ENCODE measurements at regions not wholly inside any gene's neighbourhood (a gene's known extent, or its start where the extent isn't known, plus 50 kb on each side); places are given as distances from the start of the nearest gene placed in this dataset.

GRCh38 chr6:95439741-95440140 lies 137.6 kb upstream of the MANEA start:
- TF ChIP-seq CTCF (IDR thresholded peaks at IDR 0.05): no peak
- intact Hi-C loops (cut with micrococcal nuclease): no loop called here
- POLR2A ChIA-PET: no interaction called here
- no peak for ATAC-seq
- no peaks in the 10 kb centered on the region for H3K36me3 Mint-ChIP-seq (ENCODE audit: low read depth)
- no peaks in the 10 kb centered on the region for H3K9me3 Mint-ChIP-seq
- H3K4me3 Mint-ChIP-seq: no peak overlapping the region
- no peak for DNase-seq
- CTCF ChIA-PET: no interaction called here
- no peaks in the 10 kb centered on the region for H3K27me3 Mint-ChIP-seq
- H3K4me1 Mint-ChIP-seq (ENCODE audit: low read depth): no peaks in the 10 kb centered on the region
- H3K27ac Mint-ChIP-seq: no peak overlapping the region

GRCh38 chr6:95448208-95448607 lies 129.1 kb upstream of the MANEA start:
- Mint-ChIP-seq H3K4me3 (no peak overlapping the region), H3K9me3 (peaks cover under 1% of the 10 kb centered on the region), H3K36me3 (ENCODE audit: low read depth) (no peaks in the 10 kb centered on the region), H3K27me3 (peaks cover 4% of the 10 kb centered on the region), H3K27ac (no peak overlapping the region), H3K4me1 (ENCODE audit: low read depth) (no peaks in the 10 kb centered on the region)
- DNase-seq (no peak), ATAC-seq (no peak)
- ChIA-PET CTCF (no interaction called here), POLR2A (no interaction called here)
- intact Hi-C loops (cut with micrococcal nuclease): no loop called here
- TF ChIP-seq CTCF (IDR thresholded peaks at IDR 0.05): no peak

GRCh38 chr6:95469511-95469910 lies 107.8 kb upstream of the MANEA start:
- Mint-ChIP-seq H3K9me3 (no peaks in the 10 kb centered on the region), H3K27ac (no peak overlapping the region), H3K36me3 (ENCODE audit: low read depth) (no peaks in the 10 kb centered on the region), H3K27me3 (peaks cover 7% of the 10 kb centered on the region), H3K4me3 (no peak overlapping the region), H3K4me1 (ENCODE audit: low read depth) (no peaks in the 10 kb centered on the region)
- intact Hi-C loops (cut with micrococcal nuclease): no loop called here
- ChIA-PET POLR2A (no interaction called here), CTCF (no interaction called here)
- no peak for TF ChIP-seq CTCF (IDR thresholded peaks at IDR 0.05)
- DNase-seq (no peak), ATAC-seq (no peak)

GRCh38 chr6:95478941-95479340 lies 98.4 kb upstream of the MANEA start:
- H3K27me3 Mint-ChIP-seq: peaks cover 2% of the 10 kb centered on the region
- no peak for DNase-seq
- no peak for ATAC-seq
- H3K4me3 Mint-ChIP-seq: no peak overlapping the region
- ChIA-PET CTCF (no interaction called here), POLR2A (no interaction called here)
- H3K36me3 Mint-ChIP-seq (ENCODE audit: low read depth): no peaks in the 10 kb centered on the region
- intact Hi-C loops (cut with micrococcal nuclease): no loop called here
- no peaks in the 10 kb centered on the region for H3K4me1 Mint-ChIP-seq (ENCODE audit: low read depth)
- TF ChIP-seq CTCF (IDR thresholded peaks at IDR 0.05): no peak
- H3K9me3 Mint-ChIP-seq: no peaks in the 10 kb centered on the region
- no peak overlapping the region for H3K27ac Mint-ChIP-seq

- intact Hi-C loops (cut with micrococcal nuclease): no loop called here
- H3K4me1 Mint-ChIP-seq (ENCODE audit: low read depth): peaks cover 4% of the 10 kb centered on the region
- no peak for TF ChIP-seq CTCF (IDR thresholded peaks at IDR 0.05)
- no peak for ATAC-seq
- H3K4me3 Mint-ChIP-seq: no peak overlapping the region
- H3K9me3 Mint-ChIP-seq: no peaks in the 10 kb centered on the region
- ChIA-PET POLR2A (no interaction called here), CTCF (no interaction called here)
- H3K27ac Mint-ChIP-seq: no peak overlapping the region
- H3K27me3 Mint-ChIP-seq: no peaks in the 10 kb centered on the region
- no peak for DNase-seq
- no peaks in the 10 kb centered on the region for H3K36me3 Mint-ChIP-seq (ENCODE audit: low read depth)
Observed at GRCh38 chr6:95487817-95488216, 89.5 kb upstream of the MANEA start.

Measured in activated CD8-positive, alpha-beta T cell treated with anti-CD3 and anti-CD28 coated beads for 36 hours (primary cell).